ENCODE measurements at regions not wholly inside any gene's neighbourhood (a gene's known extent, or its start where the extent isn't known, plus 50 kb on each side); places are given as distances from the start of the nearest gene placed in this dataset.
"Not testable (repeated sequence)": the region's sequence is repeated elsewhere in the genome, so short reads cannot be mapped to it uniquely, and the experiment has no call there.

- TF ChIP-seq CTCF (IDR thresholded peaks at IDR 0.05; ENCODE audit: control insufficient read depth, insufficient read depth, low read depth, low read length, missing control alignments), result no peak
- DNase-seq (ENCODE audit: low read depth), result no peak
- no peak overlapping the region for H3K4me3 ChIP-seq (ENCODE audit: control insufficient read depth, low read depth, low read length)
These were observed 874.7 kb upstream of the GBE1 start for GRCh38 chr3:82636177-82636576.

- DNase-seq (ENCODE audit: low read depth), result no peak
- H3K4me3 ChIP-seq (ENCODE audit: control insufficient read depth, low read depth, low read length), result no peak overlapping the region
- no peak for TF ChIP-seq CTCF (IDR thresholded peaks at IDR 0.05; ENCODE audit: control insufficient read depth, insufficient read depth, low read depth, low read length, missing control alignments)
These were observed 871.9 kb upstream of the GBE1 start for GRCh38 chr3:82633319-82633718.

GRCh38 chr3:82629937-82630336, 868.5 kb upstream of the GBE1 start:
- no peak overlapping the region for H3K4me3 ChIP-seq (ENCODE audit: control insufficient read depth, low read depth, low read length)
- DNase-seq (ENCODE audit: low read depth), result no peak
- no peak for TF ChIP-seq CTCF (IDR thresholded peaks at IDR 0.05; ENCODE audit: control insufficient read depth, insufficient read depth, low read depth, low read length, missing control alignments)

- DNase-seq (ENCODE audit: low read depth), result no peak
- TF ChIP-seq CTCF (IDR thresholded peaks at IDR 0.05; ENCODE audit: control insufficient read depth, insufficient read depth, low read depth, low read length, missing control alignments), result no peak
- H3K4me3 ChIP-seq (ENCODE audit: control insufficient read depth, low read depth, low read length), result no peak overlapping the region
These were observed 867.1 kb upstream of the GBE1 start for GRCh38 chr3:82628385-82629014.

GRCh38 chr3:82627733-82628132, 866.3 kb upstream of the GBE1 start:
- TF ChIP-seq CTCF (IDR thresholded peaks at IDR 0.05; ENCODE audit: control insufficient read depth, insufficient read depth, low read depth, low read length, missing control alignments), result no peak
- no peak for DNase-seq (ENCODE audit: low read depth)
- H3K4me3 ChIP-seq (ENCODE audit: control insufficient read depth, low read depth, low read length), result no peak overlapping the region

- not testable (repeated sequence) for H3K4me3 ChIP-seq (ENCODE audit: control insufficient read depth, low read depth, low read length); DNase-seq (ENCODE audit: low read depth)
These were observed 859.3 kb upstream of the GBE1 start for GRCh38 chr3:82620744-82621143.

GRCh38 chr3:82618594-82618993, 857.1 kb upstream of the GBE1 start:
- no peak for DNase-seq (ENCODE audit: low read depth)
- H3K4me3 ChIP-seq (ENCODE audit: control insufficient read depth, low read depth, low read length), result no peak overlapping the region
- TF ChIP-seq CTCF (IDR thresholded peaks at IDR 0.05; ENCODE audit: control insufficient read depth, insufficient read depth, low read depth, low read length, missing control alignments), result no peak
